SK-N-SH (cell line): ENCODE measurements at regions not wholly inside any gene's neighbourhood (a gene's known extent, or its start where the extent isn't known, plus 50 kb on each side); places are given as distances from the start of the nearest gene placed in this dataset.

Experiments
- CTCF ChIA-PET: fragments of 300-600, 350-600 bp; formaldehyde crosslinking; extraction: SDS; loops from one replicate; lab custom pipeline; 2021; lab: Yijun Ruan, JAX
- POLR2A ChIA-PET: fragments of 350-600 bp; sonication (Branson Sonifier 250); formaldehyde crosslinking; extraction: SDS; loops from one replicate; lab custom pipeline; 2020; ENCODE audit warnings: antibody characterized with exemption, inconsistent platforms; lab: Yijun Ruan, JAX
- DNase-seq: peaks from one replicate; pipeline ENCODE4 v3.0.0; 2012
- H2AFZ ChIP-seq: fragments of 200-600 bp; sonication (generic); 2 replicates; pipeline ENCODE4 v1.8.1; 2016; ENCODE audit warnings: antibody characterized with exemption, mild to moderate bottlenecking, low read depth
- H3F3A ChIP-seq: fragments of 200-600 bp; sonication (generic); replicated peaks from 2 replicates; pipeline ENCODE3; 2016; ENCODE audit warnings: antibody characterized with exemption, mild to moderate bottlenecking; ENCODE audit not compliant: insufficient read depth
- H3K27ac ChIP-seq, 2 experiments: fragments of 200-500 bp in 1 of 2; fragments of 200-600 bp in 1 of 2; sonication (Bioruptor generic) in 1 of 2; sonication (generic), shearing (Covaris generic) in 1 of 2; 2 replicates each; pipeline versions ENCODE4 v1.5.1 to v1.6.1; 2014 to 2016; ENCODE audit warnings: low read depth in 2 of 2, inconsistent platforms in 1 of 2, low read length in 1 of 2, mild to moderate bottlenecking in 1 of 2, mixed read lengths in 1 of 2
- H3K27me3 ChIP-seq: fragments of 200-600 bp; sonication (generic), shearing (Covaris generic); 2 replicates; pipeline ENCODE4 v1.6.1; 2016; ENCODE audit warnings: mixed run types; ENCODE audit not compliant: insufficient read depth
- H3K36me3 ChIP-seq, 2 experiments: fragments of 200-500 bp in 1 of 2; fragments of 200-600 bp in 1 of 2; sonication (Bioruptor generic) in 1 of 2; sonication (generic) in 1 of 2; replicated peaks in 1 of 2; 2 replicates each; pipeline versions ENCODE3 to v1.5.1; 2014 to 2016; ENCODE audit warnings: low read length in 1 of 2, mild to moderate bottlenecking in 1 of 2; ENCODE audit not compliant: insufficient read depth in 2 of 2, control insufficient read depth in 1 of 2
- H3K4me1 ChIP-seq, 2 experiments: fragments of 200-500 bp in 1 of 2; fragments of 200-600 bp in 1 of 2; sonication (Bioruptor generic) in 1 of 2; sonication (generic), shearing (Covaris generic) in 1 of 2; 2 replicates each; pipeline versions ENCODE4 v1.5.1 to v1.6.1; 2014 to 2016; ENCODE audit warnings: low read depth in 1 of 2, low read length in 1 of 2, mixed run types in 1 of 2; ENCODE audit not compliant: insufficient read depth in 2 of 2, control insufficient read depth in 1 of 2
- H3K4me2 ChIP-seq: fragments of 200-600 bp; sonication (generic), shearing (Covaris generic); 2 replicates; pipeline ENCODE4 v1.6.1; 2017; ENCODE audit warnings: mixed run types
- H3K4me3 ChIP-seq, 2 experiments: fragments of 200-500 bp in 1 of 2; fragments of 200-600 bp in 1 of 2; sonication (Bioruptor generic) in 1 of 2; sonication (generic), shearing (Covaris generic) in 1 of 2; 2 replicates each; pipeline versions ENCODE4 v1.5.1 to v1.8.1; 2014 to 2016; ENCODE audit warnings: low read depth in 2 of 2, inconsistent platforms in 1 of 2, low read length in 1 of 2, mild to moderate bottlenecking in 1 of 2, mixed read lengths in 1 of 2, moderate library complexity in 1 of 2
- H3K79me2 ChIP-seq: fragments of 200-600 bp; sonication (generic); 2 replicates; pipeline ENCODE4 v1.8.1; 2017; ENCODE audit warnings: mild to moderate bottlenecking; ENCODE audit not compliant: insufficient read depth
- H3K9ac ChIP-seq: fragments of 200-600 bp; sonication (generic); 2 replicates; pipeline ENCODE4 v1.6.1; 2017; ENCODE audit warnings: mixed run types
- H3K9me2 ChIP-seq: fragments of 200-600 bp; sonication (generic); 2 replicates; pipeline ENCODE4 v1.6.1; 2017; ENCODE audit warnings: mixed run types
- H3K9me3 ChIP-seq: fragments of 200-600 bp; sonication (generic); 2 replicates; pipeline ENCODE4 v1.6.1; 2017; ENCODE audit warnings: mixed run types, mild to moderate bottlenecking, moderate library complexity
- H4K20me1 ChIP-seq: fragments of 200-600 bp; sonication (generic); 2 replicates; pipeline ENCODE4 v1.6.1; 2017; ENCODE audit warnings: mild to moderate bottlenecking, mixed run types; ENCODE audit not compliant: insufficient read depth
- CHD2 ChIP-seq: fragments of 150-350 bp; IDR thresholded peaks from 2 replicates; pipeline ENCODE4 v1.6.1; 2018; ENCODE audit warnings: low read length; ENCODE audit not compliant: partially characterized antibody
- EZH2phosphoT487 ChIP-seq: fragments of 200-600 bp; sonication (generic); IDR thresholded peaks from 2 replicates; pipeline ENCODE4 v1.6.1; 2017; ENCODE audit warnings: low read depth, mixed run types, mild to moderate bottlenecking, antibody characterized with exemption, moderate library complexity, borderline replicate concordance
- FOXJ3 ChIP-seq: sonication (generic); formaldehyde crosslinking; IDR thresholded peaks from 2 replicates; pipeline ENCODE4 v1.5.1; 2020; ENCODE audit warnings: mild to moderate bottlenecking, missing genetic modification reagents
- FOXM1 ChIP-seq: IDR thresholded peaks from 2 replicates; pipeline ENCODE4 v1.4.0; 2012; ENCODE audit warnings: low read depth, mild to moderate bottlenecking
- NFIC ChIP-seq: IDR thresholded peaks from 2 replicates; pipeline ENCODE4 v1.4.0; 2012; ENCODE audit warnings: borderline replicate concordance
- NRF1 ChIP-seq: IDR thresholded peaks from 2 replicates; pipeline ENCODE4 v1.6.1; 2012; ENCODE audit warnings: low read depth, mild to moderate bottlenecking, low read length
- PBX3 ChIP-seq: IDR thresholded peaks from 2 replicates; pipeline ENCODE4; 2012
- RFX5 ChIP-seq: IDR thresholded peaks from 2 replicates; pipeline ENCODE4 v1.6.1; 2012; ENCODE audit warnings: mild to moderate bottlenecking, improper control_type of control experiment, low read length
- RXRA ChIP-seq: IDR thresholded peaks from 2 replicates; pipeline ENCODE4 v1.4.0; 2012; ENCODE audit warnings: low read depth, mild to moderate bottlenecking, borderline replicate concordance
- SIN3A ChIP-seq: IDR thresholded peaks from 2 replicates; pipeline ENCODE4 v1.6.1; 2012; ENCODE audit warnings: low read depth, mild to moderate bottlenecking, low read length, moderate library complexity, borderline replicate concordance
- SMC3 ChIP-seq: IDR thresholded peaks from 2 replicates; pipeline ENCODE4 v1.6.1; 2012; ENCODE audit warnings: low read depth, low read length, improper control_type of control experiment
- TAF1 ChIP-seq: IDR thresholded peaks from 2 replicates; pipeline ENCODE4 v1.6.1; 2012; ENCODE audit warnings: low read depth, mild to moderate bottlenecking, low read length, moderate library complexity, borderline replicate concordance
- TEAD4 ChIP-seq: IDR thresholded peaks from 2 replicates; pipeline ENCODE4 v1.4.0; 2012; ENCODE audit warnings: mild to moderate bottlenecking, borderline replicate concordance; ENCODE audit not compliant: insufficient read depth
- USF1 ChIP-seq: IDR thresholded peaks from 2 replicates; pipeline ENCODE4 v1.4.0; 2012; ENCODE audit warnings: low read depth, borderline replicate concordance
- WGBS: methylation state at CpG from one replicate; pipeline ENCODE4 v1.1.6; 2017; ENCODE audit warnings: low lambda C conversion rate; 5-methylcytosine and 5-hydroxymethylcytosine counted together
- TF ChIP-seq, protein P1 (sequence below): fragments of 150-350 bp; IDR thresholded peaks from 2 replicates; pipeline ENCODE4 v1.6.1; 2017; ENCODE audit warnings: antibody characterized with exemption, low read length, low read depth, borderline replicate concordance
- TF ChIP-seq, protein P2 (sequence below): IDR thresholded peaks from 2 replicates; pipeline ENCODE4 v1.4.0; 2012; ENCODE audit warnings: low read depth

DNA sequence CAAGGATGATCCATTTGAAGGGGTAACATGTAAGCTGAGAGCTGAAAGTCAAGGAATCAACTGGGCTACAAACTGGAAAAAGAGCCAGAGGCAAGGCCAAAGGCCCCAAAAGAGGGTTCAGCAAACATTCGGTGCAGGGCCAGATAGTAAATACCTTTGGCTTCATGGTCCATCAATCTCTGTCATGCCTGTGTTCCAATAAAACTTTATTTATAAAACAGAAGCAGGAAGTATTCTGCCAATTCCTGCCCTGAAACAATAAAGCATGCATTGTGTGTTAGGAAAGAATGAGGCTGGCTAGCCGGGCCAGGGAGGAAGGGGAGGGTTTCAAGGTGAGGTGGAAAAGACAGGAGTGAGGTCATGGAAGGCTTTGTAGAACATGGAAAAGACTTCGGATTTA lies 107.1 kb downstream of the LBH start:
- no peaks in the 10 kb centered on the region for H3F3A ChIP-seq
- no peaks in the 10 kb centered on the region for H3K36me3 ChIP-seq
- DNase-seq = no peak
- ChIA-PET POLR2A (no interaction called here), CTCF (no interaction called here)
- no peaks in the 10 kb centered on the region for H3K9me3 ChIP-seq
- TF ChIP-seq CHD2 = no peak
- TF ChIP-seq, protein P1, sequence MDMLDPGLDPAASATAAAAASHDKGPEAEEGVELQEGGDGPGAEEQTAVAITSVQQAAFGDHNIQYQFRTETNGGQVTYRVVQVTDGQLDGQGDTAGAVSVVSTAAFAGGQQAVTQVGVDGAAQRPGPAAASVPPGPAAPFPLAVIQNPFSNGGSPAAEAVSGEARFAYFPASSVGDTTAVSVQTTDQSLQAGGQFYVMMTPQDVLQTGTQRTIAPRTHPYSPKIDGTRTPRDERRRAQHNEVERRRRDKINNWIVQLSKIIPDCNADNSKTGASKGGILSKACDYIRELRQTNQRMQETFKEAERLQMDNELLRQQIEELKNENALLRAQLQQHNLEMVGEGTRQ = no peak
- TF ChIP-seq PBX3 = no peak
- no peak for TF ChIP-seq NFIC
- no peak for TF ChIP-seq TAF1
- TF ChIP-seq SMC3 = no peak
- TF ChIP-seq FOXJ3 (CRISPR knock-in tag) = no peak
- TF ChIP-seq SIN3A = no peak
- TF ChIP-seq RFX5 = no peak
- TF ChIP-seq EZH2phosphoT487 = no peak
- TF ChIP-seq TEAD4 = no peak
- TF ChIP-seq USF1 = no peak
- TF ChIP-seq, protein P2, sequence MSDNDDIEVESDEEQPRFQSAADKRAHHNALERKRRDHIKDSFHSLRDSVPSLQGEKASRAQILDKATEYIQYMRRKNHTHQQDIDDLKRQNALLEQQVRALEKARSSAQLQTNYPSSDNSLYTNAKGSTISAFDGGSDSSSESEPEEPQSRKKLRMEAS = no peak
- no peak for TF ChIP-seq FOXM1
- TF ChIP-seq, all 33 proteins: peak for 0
- Histone ChIP-seq H3K4me2 (no peak overlapping the region), H3K9me2 (no peaks in the 10 kb centered on the region), H3K9ac (no peak overlapping the region), H3K4me1 (peaks cover 0 to 11% of the 10 kb centered on the region in 2 experiments; a peak in 1 of 4 replicates), H3K27ac (no peak overlapping the region), H2AFZ (no peak overlapping the region), H3K27me3 (no peaks in the 10 kb centered on the region), H4K20me1 (no peaks in the 10 kb centered on the region), H3K4me3 (no peak overlapping the region), H3K79me2 (no peaks in the 10 kb centered on the region)
- 58% methylated on average over 3 of the region's 3 CpGs for WGBS

- Histone ChIP-seq H3K79me2 (no peaks in the 10 kb centered on the region), H4K20me1 (no peaks in the 10 kb centered on the region), H3K27me3 (no peaks in the 10 kb centered on the region), H3F3A (no peaks in the 10 kb centered on the region), H3K36me3 (no peaks in the 10 kb centered on the region), H3K4me3 (no peak overlapping the region), H3K9me2 (no peaks in the 10 kb centered on the region), H3K27ac (no peak overlapping the region), H3K9me3 (no peaks in the 10 kb centered on the region), H2AFZ (no peak overlapping the region), H3K9ac (no peak overlapping the region), H3K4me2 (no peak overlapping the region), H3K4me1 (peaks cover 0 to 11% of the 10 kb centered on the region in 2 experiments; a peak in 1 of 4 replicates)
- no peak for DNase-seq
- POLR2A ChIA-PET = no interaction called here
- 61% methylated on average over 4 of the region's 4 CpGs for WGBS
- TF ChIP-seq RXRA = no peak
- no peak for TF ChIP-seq NRF1
- CTCF ChIA-PET = interaction anchor here (1.1 kb wide), 1 partner anchor 174 kb away, joined by 3 read pairs; no protein-coding TSS in a partner anchor
Observed at GRCh38 chr2:30339071-30339470, 107.7 kb downstream of the LBH start.
